Eye (tissue), 1 donor: ENCODE measurements at regions not wholly inside any gene's neighbourhood (a gene's known extent, or its start where the extent isn't known, plus 50 kb on each side); places are given as distances from the start of the nearest gene placed in this dataset.
"Not testable (repeated sequence)": the region's sequence is repeated elsewhere in the genome, so short reads cannot be mapped to it uniquely, and the experiment has no call there.

Source experiments
- DNase-seq: peaks from one replicate; pipeline ENCODE4 v3.0.0-alpha.2; 2015

DNA sequence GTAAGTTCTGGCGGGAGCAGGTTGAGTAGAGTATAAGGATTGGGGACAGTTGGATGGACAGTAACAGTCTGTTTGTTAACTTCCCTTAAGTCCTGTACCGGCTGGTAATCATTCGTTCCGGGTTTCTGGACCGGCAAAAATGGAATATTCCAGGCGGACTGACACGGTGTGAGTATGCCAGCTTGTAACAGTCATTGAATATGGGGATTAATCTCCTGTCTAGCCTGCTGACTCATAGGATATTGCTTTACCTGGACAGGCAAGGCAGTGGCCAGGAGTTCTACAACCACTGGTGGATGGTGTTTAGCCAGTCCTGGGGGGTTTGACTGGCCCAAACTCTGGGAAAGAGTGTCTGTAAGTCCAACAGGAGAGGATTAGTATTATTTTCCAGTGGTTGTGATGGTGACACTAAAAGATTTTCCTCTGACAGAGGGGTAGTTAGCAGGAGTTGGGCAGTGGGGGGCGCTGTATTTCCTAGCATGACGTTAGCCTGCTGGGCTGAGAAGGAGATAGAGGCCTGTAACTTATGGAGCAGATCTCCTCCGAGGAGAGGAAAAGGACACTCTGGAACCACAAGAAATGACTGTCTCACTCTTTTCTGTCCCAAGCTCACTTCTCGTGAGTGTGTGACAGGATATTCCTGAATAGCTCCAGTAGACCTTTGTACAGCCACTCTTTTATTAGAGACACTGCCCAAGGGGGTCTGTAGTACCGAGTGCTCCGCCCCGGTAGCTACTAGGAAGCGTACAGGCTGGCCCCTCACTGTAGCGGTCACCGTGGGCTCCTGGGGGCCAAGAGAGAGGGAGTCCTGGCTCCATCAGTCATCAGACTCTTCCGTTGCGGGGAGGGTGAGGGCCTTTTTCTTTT is 152.2 kb downstream of the TRIM27 start:
- no peak for DNase-seq

DNA sequence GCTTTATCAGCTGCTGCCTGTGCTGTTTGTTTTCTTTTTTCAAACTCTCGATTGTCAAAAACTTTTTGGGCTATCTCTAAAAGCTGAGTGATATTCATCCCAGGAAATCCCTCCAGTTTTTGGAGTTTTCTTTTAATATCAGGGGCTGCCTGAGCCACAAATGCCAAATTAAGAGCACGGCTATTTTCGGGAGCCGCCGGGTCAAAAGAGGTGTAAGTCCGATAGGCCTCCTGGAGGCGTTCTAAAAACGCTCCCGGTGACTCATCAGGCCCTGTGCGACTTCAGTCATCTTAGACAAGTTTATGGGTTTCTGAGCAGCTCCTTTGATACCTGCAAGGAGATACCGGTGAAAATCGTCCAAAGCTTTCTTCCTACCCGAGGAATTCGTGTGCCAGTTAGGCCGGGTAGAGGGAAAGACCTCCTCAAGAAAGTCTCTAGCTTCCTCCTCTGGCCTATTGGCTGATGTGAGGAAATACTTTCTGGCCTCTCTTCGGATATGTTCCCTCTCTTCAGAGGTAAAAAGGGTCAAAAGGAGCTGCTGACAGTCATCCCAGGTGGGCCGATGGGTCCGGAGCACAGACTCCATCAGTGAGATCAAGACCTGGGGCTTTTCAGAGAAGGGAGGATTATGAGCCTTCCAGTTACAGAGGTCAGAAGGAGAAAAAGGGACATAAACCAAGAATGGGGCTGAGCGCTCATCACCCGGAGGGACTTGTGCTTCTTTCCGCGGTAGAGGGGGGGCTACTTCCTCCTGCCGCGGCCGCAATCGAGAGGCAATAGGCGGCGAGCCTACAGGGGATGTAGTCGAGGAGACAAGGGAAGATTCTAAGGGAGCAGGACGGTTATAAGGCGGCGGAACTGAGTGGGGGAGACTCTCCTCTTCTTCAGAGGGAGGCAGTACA is 151.1 kb downstream of the TRIM27 start:
- no peak for DNase-seq

DNA sequence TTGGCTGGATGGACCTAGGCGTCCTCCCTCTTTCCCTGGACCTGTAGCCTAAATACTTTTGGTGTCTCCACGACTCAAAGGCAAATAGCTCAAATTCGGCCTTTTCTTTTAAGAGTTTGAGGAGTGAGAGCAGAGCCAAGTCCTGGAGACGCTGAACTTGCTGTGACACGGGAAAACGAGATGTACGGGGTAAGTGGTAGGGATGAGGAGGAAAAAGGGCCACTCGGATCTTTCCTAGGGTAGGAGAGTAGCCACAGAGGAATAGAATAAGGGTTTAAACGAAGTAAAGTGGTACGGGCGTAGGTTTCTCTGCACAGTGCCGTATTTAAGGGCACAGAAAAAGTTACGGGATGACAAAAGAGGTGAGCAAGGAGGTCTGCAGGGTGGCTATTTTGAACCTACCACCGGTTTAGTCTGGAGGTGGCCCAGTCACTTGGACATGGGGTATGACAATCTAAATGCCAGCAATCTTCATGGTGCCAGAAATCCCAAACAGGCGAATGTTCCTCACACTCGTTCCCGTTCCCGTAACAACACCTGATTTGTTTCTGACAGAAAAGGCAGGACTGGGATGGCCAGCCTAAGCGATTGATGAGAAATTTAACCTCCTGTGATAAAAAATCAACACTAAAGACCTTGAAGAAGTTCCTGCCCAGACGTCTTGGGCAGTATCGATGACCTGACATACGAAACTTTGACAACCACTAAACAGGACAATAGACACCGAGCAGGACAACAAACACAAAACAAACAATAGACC is 149.3 kb downstream of the TRIM27 start:
- DNase-seq = no peak

- DNase-seq = no peak
Observed at GRCh38 chr6:28775052-28775376, 148.8 kb downstream of the TRIM27 start.

DNA sequence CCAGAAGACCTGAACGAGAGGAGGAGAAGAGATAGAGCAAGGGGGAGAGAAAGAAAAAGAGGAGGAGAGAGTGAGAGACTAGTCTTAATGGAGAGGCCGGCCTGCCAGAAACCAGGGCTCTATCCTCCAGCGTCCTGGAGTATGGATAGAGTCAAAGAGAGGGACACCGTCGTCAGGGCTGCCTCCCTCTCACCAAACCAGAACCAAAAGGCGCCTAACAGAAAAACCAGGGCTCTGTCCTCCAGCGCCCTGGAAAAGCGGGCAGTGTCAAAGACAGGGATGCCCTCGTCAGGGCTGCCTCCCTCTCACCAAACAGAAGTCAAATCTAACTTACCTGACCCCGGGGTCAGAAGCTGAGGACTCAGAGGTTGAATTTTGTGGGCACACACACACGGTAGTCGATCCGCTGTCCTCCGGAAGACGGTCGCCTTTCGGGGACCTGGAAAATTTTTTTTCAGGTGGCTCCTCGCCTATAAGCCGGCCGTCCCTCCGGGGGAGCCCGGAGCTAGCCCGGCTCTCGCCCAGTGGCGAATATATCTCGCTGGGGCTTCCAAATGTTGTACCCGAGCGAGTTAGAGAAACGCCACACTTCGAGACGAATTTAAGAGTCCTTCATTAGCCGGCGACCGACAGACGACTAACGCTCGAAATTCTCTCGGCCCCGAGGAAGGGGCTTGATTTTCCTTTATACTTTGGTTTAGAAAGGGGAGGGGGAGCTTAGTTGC is 148.2 kb downstream of the TRIM27 start:
- DNase-seq = no peak

GRCh38 chr6:28776269-28777146 is 147.3 kb downstream of the TRIM27 start:
- DNase-seq = peak; percentile 3

DNA sequence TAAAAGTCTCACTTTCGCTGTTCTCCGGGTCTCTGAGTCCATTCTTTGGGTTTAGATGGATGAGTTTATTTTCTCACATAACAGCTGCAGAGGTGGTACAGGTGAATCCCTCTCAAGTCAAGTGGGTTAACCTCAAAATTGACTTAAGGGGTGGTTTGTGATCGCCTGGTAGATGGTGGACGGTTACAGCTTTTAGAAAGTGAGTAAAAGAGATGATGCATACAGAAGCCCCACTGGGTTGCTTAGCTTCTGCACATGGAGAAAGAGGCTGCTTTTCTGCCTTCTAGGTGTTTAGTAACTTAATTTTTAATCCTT is 146.7 kb downstream of the TRIM27 start:
- no peak for DNase-seq

DNA sequence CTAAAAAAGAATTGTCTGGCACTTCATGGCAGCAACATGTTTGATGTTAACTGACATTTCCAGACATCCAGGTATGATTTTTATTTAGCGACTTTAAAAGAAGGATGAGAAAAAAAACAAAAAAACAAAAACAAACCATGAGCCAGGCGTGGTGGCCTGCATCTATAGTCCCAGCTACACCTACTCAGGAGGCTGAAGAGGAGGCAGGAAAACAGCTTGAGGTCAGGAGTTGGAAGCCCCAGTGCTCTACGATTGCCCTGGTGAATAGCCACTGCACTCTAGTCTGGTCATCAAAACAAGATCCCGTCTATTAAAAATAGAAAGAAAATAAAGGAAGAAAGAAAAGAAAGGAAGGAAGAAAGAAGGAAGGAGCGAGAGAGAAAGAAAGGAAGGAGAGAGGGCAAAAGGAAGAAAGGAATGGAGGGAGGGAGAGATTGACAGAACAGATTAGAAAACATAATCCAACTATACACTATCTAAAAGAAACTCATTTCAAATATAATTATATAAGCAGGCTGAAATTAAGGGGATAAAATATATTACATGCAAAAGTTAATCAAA is 141.6 kb downstream of the TRIM27 start:
- no peak for DNase-seq

GRCh38 chr6:28785962-28786679 is 137.7 kb downstream of the TRIM27 start:
- DNase-seq = no peak

GRCh38 chr6:28789553-28790083 is 134.2 kb downstream of the TRIM27 start:
- DNase-seq = peak; percentile 78

- no peak for DNase-seq
Observed at GRCh38 chr6:28791002-28791383, 132.8 kb downstream of the TRIM27 start.

DNA sequence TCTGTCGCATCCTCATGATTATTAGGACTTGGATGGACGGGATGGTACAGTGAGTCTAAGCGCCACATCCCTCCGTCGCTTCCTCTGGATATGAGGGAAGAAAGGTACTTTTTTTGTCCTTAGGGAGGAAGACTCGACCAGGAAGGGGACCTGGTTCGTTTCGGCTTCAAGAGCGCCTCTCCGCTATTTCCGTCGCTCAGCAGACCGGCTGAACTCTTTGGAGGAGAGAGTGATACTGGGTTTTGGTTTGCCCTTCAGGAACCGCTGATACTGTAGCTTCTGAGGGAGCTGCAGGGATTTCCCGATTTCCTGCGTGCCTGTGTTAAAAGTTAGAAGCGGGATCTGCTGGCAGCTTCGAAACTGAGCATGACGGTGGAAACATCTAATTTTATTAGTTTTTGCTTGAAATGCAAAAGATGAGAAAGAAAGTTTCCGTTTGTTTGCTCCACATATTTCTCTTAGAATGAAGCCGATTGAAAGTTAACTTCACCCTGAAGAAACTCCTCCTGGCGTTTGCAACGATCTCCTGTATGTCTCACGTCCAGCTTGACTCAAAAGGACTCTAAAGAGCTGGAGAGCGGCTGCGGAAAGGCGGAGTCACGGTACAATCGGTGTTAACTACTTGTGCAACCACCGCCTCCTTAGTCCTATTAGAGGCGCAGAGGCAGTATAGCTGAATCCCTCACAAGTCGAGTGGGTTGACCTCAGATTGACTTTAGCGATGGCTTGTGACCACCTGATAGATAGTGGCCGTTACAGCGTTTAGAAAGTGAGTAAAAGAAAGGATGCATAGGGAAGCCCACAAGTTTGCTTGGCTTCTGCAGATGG is 129.4 kb downstream of the TRIM27 start:
- DNase-seq = no peak

- not testable (repeated sequence) for DNase-seq
Observed at GRCh38 chr6:28800647-28801046, 123.1 kb downstream of the TRIM27 start.

- DNase-seq = peak; percentile 14
Observed at GRCh38 chr6:28802417-28803336, 121.1 kb downstream of the TRIM27 start.

GRCh38 chr6:28803337-28803709 is 120.5 kb downstream of the TRIM27 start:
- peak; percentile 2 for DNase-seq

- DNase-seq = peak; percentile 57
Observed at GRCh38 chr6:28807682-28808280, 116.0 kb downstream of the TRIM27 start.

- DNase-seq = peak; percentile 22
Observed at GRCh38 chr6:28808383-28808782, 115.4 kb downstream of the TRIM27 start.
